ENCODE measurements at regions not wholly inside any gene's neighbourhood (a gene's known extent, or its start where the extent isn't known, plus 50 kb on each side); places are given as distances from the start of the nearest gene placed in this dataset.

DNA sequence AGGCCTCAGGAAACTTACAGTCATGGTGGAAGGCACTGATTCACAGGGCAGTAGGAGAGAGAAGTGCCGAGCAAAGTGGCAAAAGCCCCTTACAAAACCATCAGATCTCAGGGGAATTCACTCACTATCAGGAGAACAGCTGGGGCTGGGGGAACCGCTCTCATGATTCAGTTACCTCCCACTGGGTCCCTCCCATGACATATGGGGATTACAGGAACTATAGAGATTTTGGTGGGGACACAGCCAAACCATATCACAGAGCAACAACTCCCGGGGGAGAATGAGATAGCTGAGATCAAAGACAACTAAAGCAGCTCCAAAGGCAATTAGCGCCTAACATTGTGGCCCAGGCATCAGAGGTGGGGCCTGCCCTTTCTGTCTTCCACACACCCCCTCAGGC lies 85.4 kb upstream of the VOPP1 start:
- no peak overlapping the region for H3K18ac ChIP-seq (ENCODE audit: insufficient read length, low read depth, low read length)
- H3K56ac ChIP-seq (ENCODE audit: insufficient read length, low read depth, low read length), result no peak overlapping the region
- H3K9ac ChIP-seq (ENCODE audit: extremely low read depth, insufficient read length, low read length), result no peak overlapping the region
- Mint-ChIP-seq H3K27ac (no peak overlapping the region), H3K36me3 (ENCODE audit: insufficient read depth in 1 of 3, low read depth in 3 of 3) (no peaks in the 10 kb centered on the region), H3K4me1 (no peaks in the 10 kb centered on the region), H3K27me3 (ENCODE audit: low read depth) (no peaks in the 10 kb centered on the region), H3K9me3 (peaks cover 0 to 10% of the 10 kb centered on the region in 2 experiments; a peak in 1 of 5 replicates), H3K4me3 (no peak overlapping the region)
- TF ChIP-seq, protein P1, sequence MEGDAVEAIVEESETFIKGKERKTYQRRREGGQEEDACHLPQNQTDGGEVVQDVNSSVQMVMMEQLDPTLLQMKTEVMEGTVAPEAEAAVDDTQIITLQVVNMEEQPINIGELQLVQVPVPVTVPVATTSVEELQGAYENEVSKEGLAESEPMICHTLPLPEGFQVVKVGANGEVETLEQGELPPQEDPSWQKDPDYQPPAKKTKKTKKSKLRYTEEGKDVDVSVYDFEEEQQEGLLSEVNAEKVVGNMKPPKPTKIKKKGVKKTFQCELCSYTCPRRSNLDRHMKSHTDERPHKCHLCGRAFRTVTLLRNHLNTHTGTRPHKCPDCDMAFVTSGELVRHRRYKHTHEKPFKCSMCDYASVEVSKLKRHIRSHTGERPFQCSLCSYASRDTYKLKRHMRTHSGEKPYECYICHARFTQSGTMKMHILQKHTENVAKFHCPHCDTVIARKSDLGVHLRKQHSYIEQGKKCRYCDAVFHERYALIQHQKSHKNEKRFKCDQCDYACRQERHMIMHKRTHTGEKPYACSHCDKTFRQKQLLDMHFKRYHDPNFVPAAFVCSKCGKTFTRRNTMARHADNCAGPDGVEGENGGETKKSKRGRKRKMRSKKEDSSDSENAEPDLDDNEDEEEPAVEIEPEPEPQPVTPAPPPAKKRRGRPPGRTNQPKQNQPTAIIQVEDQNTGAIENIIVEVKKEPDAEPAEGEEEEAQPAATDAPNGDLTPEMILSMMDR (conservative IDR thresholded peaks at IDR 0.05), result no peak
- no peaks in the 10 kb centered on the region for H4K20me1 ChIP-seq (ENCODE audit: control insufficient read depth, insufficient read depth, insufficient read length)
- H4K5ac ChIP-seq (ENCODE audit: insufficient read length, low read depth, low read length), result no peak overlapping the region
- no peak overlapping the region for H2BK12ac ChIP-seq (ENCODE audit: insufficient read length, low read depth, low read length)
- H3K79me2 ChIP-seq (ENCODE audit: insufficient read depth, low read length), result no peaks in the 10 kb centered on the region
- H3K27me3 ChIP-seq (ENCODE audit: insufficient read depth, low read length), result no peaks in the 10 kb centered on the region
- H3K23ac ChIP-seq (ENCODE audit: insufficient read length, low read depth, low read length), result no peak overlapping the region
- H4K8ac ChIP-seq (replicated peaks; ENCODE audit: insufficient read length, low read depth, low read length), result no peak overlapping the region
- no peak overlapping the region for H3K4me2 ChIP-seq (ENCODE audit: insufficient read depth, insufficient read length, low read length)
- H2BK5ac ChIP-seq (ENCODE audit: insufficient read length, low read length), result no peak overlapping the region
- H4K91ac ChIP-seq (ENCODE audit: insufficient read length, low read depth, low read length), result no peak overlapping the region
- no peak for DNase-seq
- no peak overlapping the region for H2BK120ac ChIP-seq (ENCODE audit: low read depth, low read length, poor library complexity, severe bottlenecking)
- no peak overlapping the region for H2AFZ ChIP-seq (ENCODE audit: low read length)
- no peak overlapping the region for H2AK5ac ChIP-seq (ENCODE audit: insufficient read length, low read length)
- no peaks in the 10 kb centered on the region for H3K23me2 ChIP-seq (ENCODE audit: insufficient read length, low read depth, low read length, poor library complexity, severe bottlenecking)
- WGBS (ENCODE audit: extremely low coverage, insufficient read length, low lambda C conversion rate), result no CpG with 5 or more reads among the region's 4 CpGs
- no peak overlapping the region for H3K14ac ChIP-seq (ENCODE audit: insufficient read depth, low read length)
- no peak overlapping the region for H3K4ac ChIP-seq (ENCODE audit: low read depth, low read length)
- H3K4me1 ChIP-seq (ENCODE audit: insufficient read depth, low read length), result no peaks in the 10 kb centered on the region
- H3K27ac ChIP-seq (ENCODE audit: insufficient read length, low read depth, low read length), result no peak overlapping the region
- no peak overlapping the region for H2BK15ac ChIP-seq (ENCODE audit: low read depth, low read length)
- no peak overlapping the region for H3T11ph ChIP-seq (ENCODE audit: low read length)
- H3K9me3 ChIP-seq (ENCODE audit: control insufficient read depth, low read depth, low read length), result no peaks in the 10 kb centered on the region
- H2BK20ac ChIP-seq (ENCODE audit: low read depth, low read length, poor library complexity, severe bottlenecking), result no peak overlapping the region
- H3K79me1 ChIP-seq (ENCODE audit: insufficient read depth, low read depth, low read length, poor library complexity, severe bottlenecking), result no peaks in the 10 kb centered on the region
